ENCODE measurements at regions not wholly inside any gene's neighbourhood (a gene's known extent, or its start where the extent isn't known, plus 50 kb on each side); places are given as distances from the start of the nearest gene placed in this dataset.

- TF ChIP-seq NRF1 (IDR thresholded peaks at IDR 0.05; ENCODE audit: low read depth, low read length): no peak
- TF ChIP-seq CTCF (IDR thresholded peaks at IDR 0.05): no peak
- TF ChIP-seq TEAD4 (IDR thresholded peaks at IDR 0.05; ENCODE audit: borderline replicate concordance, insufficient read depth): no peak
- no peak for TF ChIP-seq TAF1 (IDR thresholded peaks at IDR 0.05; ENCODE audit: borderline replicate concordance, low read depth, low read length)
- TF ChIP-seq EP300 (IDR thresholded peaks at IDR 0.05; ENCODE audit: borderline replicate concordance in 1 of 2, low read depth in 1 of 2, low read length in 1 of 2): no peak
- no peak for TF ChIP-seq GABPA (IDR thresholded peaks at IDR 0.05; ENCODE audit: low read depth)
- TF ChIP-seq IRF3 (IDR thresholded peaks at IDR 0.05; ENCODE audit: low read depth, low read length): no peak
- no peak for TF ChIP-seq RXRA (IDR thresholded peaks at IDR 0.05; ENCODE audit: borderline replicate concordance, low read depth)
Measured at GRCh38 chr20:61045091-61045490, 207.0 kb upstream of the CDH4 start.

Measured in SK-N-SH (cell line).